OCI-LY3 (cell line): ENCODE measurements at regions not wholly inside any gene's neighbourhood (a gene's known extent, or its start where the extent isn't known, plus 50 kb on each side); places are given as distances from the start of the nearest gene placed in this dataset.

Source experiments
- CTCF ChIP-seq: fragments of 200-600, 300-600 bp; sonication (generic); IDR thresholded peaks from 2 replicates; pipeline ENCODE4 v1.5.1; 2014; ENCODE audit warnings: antibody characterized with exemption, low read length, low read depth
- EZH2phosphoT487 ChIP-seq: fragments of 200-600 bp; shearing (Covaris generic); IDR thresholded peaks from 2 replicates; pipeline ENCODE4 v1.6.1; 2018; ENCODE audit warnings: antibody characterized with exemption, mixed run types, low read depth

- no peak for TF ChIP-seq CTCF
- TF ChIP-seq EZH2phosphoT487: no peak
These were observed 86.9 kb upstream of the MTPN start for GRCh38 chr7:136064081-136064480.
